Peyer's patch (tissue), 4 donors: ENCODE measurements at regions not wholly inside any gene's neighbourhood (a gene's known extent, or its start where the extent isn't known, plus 50 kb on each side); places are given as distances from the start of the nearest gene placed in this dataset.

Experiments
- DNase-seq, 3 donors: peaks; one replicate each; pipeline ENCODE4 v3.0.0-alpha.2; 2017 to 2019
- H3K27ac ChIP-seq, 4 donors: fragments of 200-600 bp; sonication (generic); one replicate each; pipeline ENCODE4 v1.5.1; 2016 to 2019
- H3K27me3 ChIP-seq, 2 donors: fragments of 200-600 bp; sonication (generic); one replicate each; pipeline ENCODE4 v1.5.1; 2019
- H3K36me3 ChIP-seq, 3 donors: fragments of 200-600 bp; sonication (generic); one replicate each; pipeline ENCODE4 v1.5.1; 2016 to 2019
- H3K4me1 ChIP-seq, 4 donors: fragments of 200-600 bp; sonication (generic); one replicate each; pipeline ENCODE4 v1.5.1; 2016 to 2019
- H3K4me3 ChIP-seq, 4 donors: fragments of 200-600 bp; sonication (generic); 1 replicate in 3 of 4; 2 replicates in 1 of 4; pipeline ENCODE4 v1.5.1; 2016 to 2019; ENCODE audit warnings: mild to moderate bottlenecking in 1 of 4
- H3K9me3 ChIP-seq, 4 donors: fragments of 200-600 bp; sonication (generic); one replicate each; pipeline ENCODE4 v1.5.1; 2016 to 2019; ENCODE audit warnings: mild to moderate bottlenecking in 1 of 4
- CTCF ChIP-seq, 6 experiments: fragments of 450-650 bp in 4 of 6; fragments of 200-600 bp in 2 of 6; sonication (generic) in 1 of 6; IDR thresholded peaks; one replicate each; pipeline ENCODE4 v1.5.1; 2017 to 2019; ENCODE audit warnings: antibody characterized with exemption in 6 of 6, mild to moderate bottlenecking in 3 of 6, moderate library complexity in 1 of 6
- POLR2A ChIP-seq, 2 donors: fragments of 450-650 bp; IDR thresholded peaks; one replicate each; pipeline ENCODE4 v1.5.1; 2017; ENCODE audit warnings: antibody characterized with exemption in 2 of 2, mild to moderate bottlenecking in 2 of 2, moderate library complexity in 2 of 2

- Histone ChIP-seq H3K27me3 (no peaks in the 10 kb centered on the region), H3K9me3 (no peaks in the 10 kb centered on the region), H3K4me1 (no peaks in the 10 kb centered on the region), H3K4me3 (no peak overlapping the region), H3K27ac (no peak overlapping the region), H3K36me3 (no peaks in the 10 kb centered on the region)
- no peak for TF ChIP-seq CTCF (IDR thresholded peaks at IDR 0.05)
- DNase-seq = no peak
Observed at GRCh38 chrX:147637190-147637589, 274.5 kb upstream of the FMR1 start.

GRCh38 chrX:147646949-147647723 is 264.6 kb upstream of the FMR1 start:
- Histone ChIP-seq H3K36me3 (no peaks in the 10 kb centered on the region), H3K4me1 (no peaks in the 10 kb centered on the region), H3K27ac (no peak overlapping the region), H3K9me3 (no peaks in the 10 kb centered on the region), H3K4me3 (no peak overlapping the region), H3K27me3 (no peaks in the 10 kb centered on the region)
- TF ChIP-seq CTCF (IDR thresholded peaks at IDR 0.05) (no peak), POLR2A (IDR thresholded peaks at IDR 0.05) (no peak)
- no peak for DNase-seq

- Histone ChIP-seq H3K27me3 (no peaks in the 10 kb centered on the region), H3K27ac (no peak overlapping the region), H3K4me1 (no peaks in the 10 kb centered on the region), H3K4me3 (no peak overlapping the region), H3K36me3 (no peaks in the 10 kb centered on the region), H3K9me3 (no peaks in the 10 kb centered on the region)
- DNase-seq = no peak
- TF ChIP-seq CTCF (IDR thresholded peaks at IDR 0.05) = no peak
- TF ChIP-seq POLR2A (IDR thresholded peaks at IDR 0.05) = no peak
Observed at GRCh38 chrX:147675819-147676218, 235.9 kb upstream of the FMR1 start.

GRCh38 chrX:147679356-147680005 is 232.2 kb upstream of the FMR1 start:
- no peaks in the 10 kb centered on the region for H3K36me3 ChIP-seq
- TF ChIP-seq CTCF (IDR thresholded peaks at IDR 0.05) (no peak), POLR2A (IDR thresholded peaks at IDR 0.05) (no peak)
- H3K4me3 ChIP-seq = no peak overlapping the region
- H3K27ac ChIP-seq = no peak overlapping the region
- no peaks in the 10 kb centered on the region for H3K9me3 ChIP-seq
- H3K27me3 ChIP-seq = no peaks in the 10 kb centered on the region
- H3K4me1 ChIP-seq = no peaks in the 10 kb centered on the region
- DNase-seq = no peak

- H3K27me3 ChIP-seq = no peaks in the 10 kb centered on the region
- no peak overlapping the region for H3K4me3 ChIP-seq
- H3K27ac ChIP-seq = no peak overlapping the region
- TF ChIP-seq CTCF (IDR thresholded peaks at IDR 0.05) (no peak), POLR2A (IDR thresholded peaks at IDR 0.05) (no peak)
- H3K4me1 ChIP-seq = no peaks in the 10 kb centered on the region
- H3K36me3 ChIP-seq = no peaks in the 10 kb centered on the region
- no peak for DNase-seq
- no peaks in the 10 kb centered on the region for H3K9me3 ChIP-seq
Observed at GRCh38 chrX:147680251-147680650, 231.5 kb upstream of the FMR1 start.
